ENCODE measurements at regions not wholly inside any gene's neighbourhood (a gene's known extent, or its start where the extent isn't known, plus 50 kb on each side); places are given as distances from the start of the nearest gene placed in this dataset.

GRCh38 chr13:62781866-62782265 lies 1366.2 kb upstream of the PCDH20 start:
- Histone ChIP-seq H3K27ac (ENCODE audit: insufficient read depth, low read length) (no peak overlapping the region), H3K9me1 (ENCODE audit: insufficient read depth, low read length) (no peaks in the 10 kb centered on the region; the same call in 1 of the 2 replicates), H2BK20ac (ENCODE audit: low read depth, low read length) (no peak overlapping the region), H2AK5ac (ENCODE audit: low read depth, low read length) (no peak overlapping the region), H3K18ac (ENCODE audit: low read depth, low read length) (no peak overlapping the region), H4K20me1 (ENCODE audit: insufficient read depth, low read length) (no peaks in the 10 kb centered on the region), H3K36me3 (ENCODE audit: control insufficient read depth, insufficient read depth, low read length) (no peaks in the 10 kb centered on the region), H4K91ac (ENCODE audit: insufficient read depth, low read depth, low read length) (no peak overlapping the region), H2BK15ac (ENCODE audit: low read depth, low read length) (no peak overlapping the region), H3K4me1 (ENCODE audit: control insufficient read depth, insufficient read depth, low read length) (no peaks in the 10 kb centered on the region), H3K27me3 (ENCODE audit: control insufficient read depth, insufficient read depth, low read length) (no peaks in the 10 kb centered on the region), H2BK120ac (ENCODE audit: low read depth, low read length) (no peak overlapping the region), H4K8ac (ENCODE audit: low read depth in 2 of 2, low read length in 2 of 2) (no peak overlapping the region), H2BK5ac (ENCODE audit: low read depth, low read length, poor library complexity, severe bottlenecking) (peak overlapping the region; percentile 74), H4K5ac (ENCODE audit: low read depth, low read length) (no peak overlapping the region), H3K9me3 (ENCODE audit: control insufficient read depth, insufficient read depth, low read length) (no peaks in the 10 kb centered on the region), H2AK9ac (replicated peaks; ENCODE audit: low read depth, low read length, poor library complexity) (no peak overlapping the region), H3K56ac (ENCODE audit: extremely low read depth, insufficient read depth, low read length) (no peak overlapping the region), H2AFZ (replicated peaks; ENCODE audit: low read length, poor library complexity) (no peak overlapping the region), H3K4ac (ENCODE audit: low read depth, low read length) (no peak overlapping the region), H3K9ac (ENCODE audit: low read depth, low read length) (no peak overlapping the region), H3K4me3 (ENCODE audit: insufficient read depth, low read depth, low read length) (no peak overlapping the region), H3K14ac (replicated peaks; ENCODE audit: low read depth, low read length) (no peak overlapping the region), H3K79me1 (ENCODE audit: low read depth in 1 of 2, low read length in 2 of 2) (no peaks in the 10 kb centered on the region), H3K4me2 (ENCODE audit: low read depth, low read length) (no peak overlapping the region), H3K23ac (ENCODE audit: low read depth, low read length) (no peak overlapping the region)
- ATAC-seq (ENCODE audit: low read depth) (peak; percentile 75), DNase-seq (peak; percentile 66)
- WGBS, 2 experiments (ENCODE audit: extremely low coverage in 2 of 2, insufficient read length in 1 of 2), result no CpG with 5 or more reads among the region's 1 CpG
- intact Hi-C loops (cut with micrococcal nuclease) (no loop called here), dilution Hi-C loops (cut with HindIII; ENCODE audit: low sequenced_read_pairs, unreplicated experiment) (no loop called here), in situ Hi-C loops (cut with MboI; ENCODE audit: low sequenced_read_pairs) (no loop called here)
- TF ChIP-seq CEBPB (IDR thresholded peaks at IDR 0.05; ENCODE audit: low read depth, low read length), result no peak
- TF ChIP-seq NFE2L2 (IDR thresholded peaks at IDR 0.05; ENCODE audit: low read depth, low read length), result no peak
- TF ChIP-seq FOS (IDR thresholded peaks at IDR 0.05; ENCODE audit: low read depth, low read length), result no peak
- POLR2A ChIA-PET (ENCODE audit: unreplicated experiment), result no interaction called here
- BruUV-seq (replicated peaks), result no TSS peak
- CTCF ChIA-PET, result no interaction called here
